HG03442 (cell line): ENCODE measurements at regions not wholly inside any gene's neighbourhood (a gene's known extent, or its start where the extent isn't known, plus 50 kb on each side); places are given as distances from the start of the nearest gene placed in this dataset.

Experiments used
- ATAC-seq: cut with Tn5 transposase; IDR thresholded peaks from one replicate; pipeline ENCODE4 v1.9.1; 2021; ENCODE audit warnings: mild to moderate bottlenecking, moderate library complexity; ENCODE audit not compliant: unreplicated experiment

DNA sequence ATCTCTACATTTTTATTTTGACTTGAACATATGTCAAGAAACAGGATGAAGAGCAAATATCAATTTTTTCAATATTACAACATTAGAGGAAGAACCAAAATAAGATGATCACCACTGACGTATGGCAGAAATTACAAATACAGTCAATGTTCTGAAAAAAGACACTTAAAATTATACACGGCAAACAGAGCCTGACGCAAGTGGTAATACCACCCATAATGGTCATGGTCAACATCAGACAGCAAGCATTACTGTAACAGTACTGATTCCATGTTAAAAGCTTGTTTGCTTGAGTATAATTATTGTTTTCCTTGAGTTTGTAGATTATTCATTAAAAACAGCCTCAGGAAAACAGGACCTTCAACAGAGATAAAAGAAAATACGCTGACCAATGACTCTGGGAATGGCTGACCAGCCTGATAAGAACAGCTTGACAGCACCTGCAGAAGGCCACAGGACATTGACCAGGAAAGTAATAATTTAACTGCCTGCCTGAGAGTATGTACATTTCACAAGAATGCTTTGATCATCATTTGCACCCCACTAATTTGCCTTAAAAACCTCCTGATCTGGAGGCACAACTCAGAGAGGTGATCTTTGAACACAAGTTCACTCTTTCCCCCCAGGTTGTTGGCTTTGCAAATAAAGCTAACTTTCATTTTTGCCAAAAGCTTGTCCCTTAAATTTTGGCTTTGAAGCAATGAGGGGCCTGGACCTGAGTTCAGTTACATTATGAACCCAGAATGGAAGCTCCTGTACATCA lies 187.3 kb downstream of the IPO8 start:
- ATAC-seq = no peak

DNA sequence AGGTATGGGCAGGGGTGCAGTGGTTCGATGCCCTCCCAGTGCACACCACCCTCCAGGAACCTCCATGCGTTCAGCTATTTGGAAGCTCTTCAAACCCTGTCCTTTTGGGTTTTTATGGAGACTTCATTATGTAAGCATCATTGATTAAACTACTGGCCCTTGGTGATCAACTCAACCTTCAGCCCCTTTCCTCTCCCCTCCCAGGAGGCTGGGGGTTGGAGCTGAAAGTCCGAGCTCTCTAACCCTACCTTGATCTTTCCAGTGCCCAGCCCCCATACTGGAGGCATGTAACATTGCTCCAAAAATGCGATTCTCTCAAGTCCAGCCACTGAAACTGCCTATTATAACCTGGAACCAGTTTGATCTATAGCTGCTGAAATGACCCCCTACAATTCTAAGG lies 188.1 kb downstream of the IPO8 start:
- no peak for ATAC-seq

DNA sequence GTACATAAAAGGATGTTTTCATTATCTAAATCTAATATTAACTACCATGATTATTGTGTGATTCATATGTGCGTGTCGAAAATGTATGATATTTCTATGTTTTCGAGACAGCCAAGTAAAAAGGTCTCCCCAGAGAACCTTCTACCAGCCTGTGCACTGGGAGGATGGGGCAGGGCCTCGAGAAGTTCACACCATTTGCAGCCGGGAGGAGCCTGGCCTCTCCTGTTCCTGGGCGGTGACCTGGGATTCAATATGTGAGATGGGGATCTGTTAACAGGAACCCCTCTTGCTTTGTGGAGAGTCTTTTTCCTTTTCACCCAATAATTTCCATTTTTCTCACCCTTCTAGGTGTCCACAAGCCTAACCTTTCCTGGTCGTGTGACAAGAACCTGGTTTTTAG lies 189.3 kb downstream of the IPO8 start:
- ATAC-seq = no peak

DNA sequence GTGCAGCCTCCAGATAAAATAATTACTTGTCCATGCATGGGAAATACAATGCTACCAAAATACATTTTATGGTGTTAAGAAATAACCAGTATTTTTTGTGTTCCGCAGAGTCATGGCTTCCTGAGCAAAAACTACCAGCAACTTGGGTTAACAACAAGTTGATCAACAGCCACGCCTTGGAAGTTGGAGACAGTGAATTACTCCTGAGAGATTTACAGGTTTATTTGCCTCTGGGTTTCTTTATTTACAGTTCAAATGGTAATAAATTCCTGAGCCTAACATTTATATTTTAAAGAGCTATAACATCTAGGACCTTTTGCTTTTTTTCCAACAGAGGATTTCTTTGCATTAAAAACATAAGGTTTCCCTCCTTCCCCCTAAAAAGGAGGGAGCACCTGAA lies 194.0 kb downstream of the IPO8 start:
- no peak for ATAC-seq

DNA sequence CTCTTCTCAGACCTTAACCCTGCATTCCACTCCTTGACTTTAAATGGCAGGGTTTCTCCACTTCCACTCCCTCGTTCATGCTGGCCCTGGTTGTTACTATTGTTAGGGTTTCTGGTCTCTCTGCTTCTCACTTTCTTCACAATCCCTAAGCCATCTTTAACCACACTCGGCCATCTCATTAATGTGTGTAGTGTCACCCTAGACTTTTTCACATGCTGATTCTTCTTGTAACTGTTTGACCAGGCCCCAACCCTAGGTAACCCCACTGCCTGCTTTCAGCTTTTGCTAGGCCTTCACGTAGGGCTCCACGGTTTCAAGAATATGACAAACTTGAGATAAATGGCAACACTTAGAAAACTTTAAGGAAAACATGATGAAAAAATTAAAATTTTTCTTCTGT lies 195.1 kb downstream of the IPO8 start:
- ATAC-seq = no peak

DNA sequence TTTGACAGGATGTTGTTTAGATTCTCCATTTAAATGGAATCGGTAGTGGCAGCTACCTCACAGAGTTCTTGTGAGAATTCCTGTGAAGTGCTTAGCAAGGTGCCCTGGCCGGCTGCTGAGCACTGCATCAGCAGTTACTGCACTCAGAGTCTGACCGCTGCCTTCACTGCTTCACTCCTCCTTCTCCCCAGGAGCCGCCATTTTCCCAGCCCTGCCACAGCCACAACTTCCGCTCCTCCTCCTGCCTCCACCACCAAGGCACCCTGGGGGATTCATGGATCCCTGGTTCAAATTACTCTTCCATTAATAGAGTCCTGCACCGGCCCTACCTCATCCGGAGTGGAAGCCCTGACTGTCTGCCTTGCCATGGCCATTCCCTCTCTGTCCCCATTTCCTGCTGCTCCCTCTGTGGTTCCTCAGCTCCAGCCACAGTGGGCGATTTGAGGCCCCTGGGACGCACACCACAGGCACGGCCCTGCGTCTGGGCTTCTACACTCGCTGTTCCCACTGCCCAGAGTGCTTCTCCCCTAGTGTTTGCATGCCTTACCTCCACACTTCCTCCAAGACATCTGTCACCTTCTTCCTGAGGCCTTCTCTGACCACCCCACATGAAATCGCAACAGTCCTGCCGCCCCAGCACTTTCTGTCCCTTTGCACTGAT lies 210.3 kb downstream of the IPO8 start:
- no peak for ATAC-seq

DNA sequence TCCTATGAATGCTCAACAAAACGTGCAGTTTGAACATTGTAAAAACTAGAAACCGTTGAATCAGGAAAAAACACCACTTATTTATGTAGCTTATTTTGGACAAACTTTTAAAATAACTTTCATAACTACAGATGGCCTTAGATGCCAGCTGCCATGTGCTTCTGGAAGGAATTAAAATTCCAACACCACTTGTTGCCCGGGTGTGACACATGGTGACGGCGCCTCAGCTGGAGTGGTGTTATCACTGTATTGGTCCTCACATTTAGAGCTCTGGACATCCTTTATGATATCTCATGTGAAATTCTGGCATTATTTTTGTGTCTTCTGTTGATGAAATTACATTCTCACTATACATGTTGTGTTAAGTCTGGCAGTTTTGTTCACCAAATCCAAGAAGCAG lies 211.0 kb downstream of the IPO8 start:
- no peak for ATAC-seq

DNA sequence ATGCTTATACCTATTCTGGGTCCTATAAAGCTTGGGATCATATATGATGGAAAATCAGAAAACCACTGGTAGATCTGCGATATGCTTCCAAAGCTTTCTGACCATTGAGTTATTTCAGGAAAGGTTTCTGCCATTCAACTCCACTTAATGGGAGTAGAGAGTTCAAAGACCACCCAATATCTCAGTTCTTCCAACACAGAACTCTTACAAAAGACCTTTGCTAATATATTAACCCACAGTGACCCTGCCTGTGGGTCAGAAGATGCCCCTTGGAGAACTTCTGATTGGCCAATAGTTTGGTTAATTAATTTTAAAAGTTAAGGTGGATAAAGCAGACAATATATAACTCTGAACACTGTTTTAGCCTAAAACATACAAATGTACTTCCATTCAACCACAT lies 213.0 kb downstream of the IPO8 start:
- no peak for ATAC-seq

DNA sequence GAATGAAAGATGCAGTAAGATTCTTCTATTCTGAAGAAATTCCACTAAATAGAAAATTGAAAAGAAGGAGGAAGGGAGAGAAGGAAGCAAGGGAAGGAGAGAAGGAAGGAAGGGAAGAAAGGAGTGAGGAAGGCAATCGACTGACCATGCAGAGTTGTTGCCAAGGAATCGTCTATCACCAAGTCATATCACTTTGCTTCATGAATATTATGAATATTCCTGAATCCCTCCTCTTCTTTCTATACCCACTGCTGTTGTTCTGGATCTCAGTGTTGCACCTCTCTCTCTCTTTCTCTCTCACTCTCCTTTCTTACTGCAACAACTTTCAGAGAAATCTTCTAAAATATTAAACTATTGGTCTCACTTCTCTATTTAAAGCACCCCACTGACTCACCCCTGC lies 222.4 kb downstream of the IPO8 start:
- no peak for ATAC-seq

DNA sequence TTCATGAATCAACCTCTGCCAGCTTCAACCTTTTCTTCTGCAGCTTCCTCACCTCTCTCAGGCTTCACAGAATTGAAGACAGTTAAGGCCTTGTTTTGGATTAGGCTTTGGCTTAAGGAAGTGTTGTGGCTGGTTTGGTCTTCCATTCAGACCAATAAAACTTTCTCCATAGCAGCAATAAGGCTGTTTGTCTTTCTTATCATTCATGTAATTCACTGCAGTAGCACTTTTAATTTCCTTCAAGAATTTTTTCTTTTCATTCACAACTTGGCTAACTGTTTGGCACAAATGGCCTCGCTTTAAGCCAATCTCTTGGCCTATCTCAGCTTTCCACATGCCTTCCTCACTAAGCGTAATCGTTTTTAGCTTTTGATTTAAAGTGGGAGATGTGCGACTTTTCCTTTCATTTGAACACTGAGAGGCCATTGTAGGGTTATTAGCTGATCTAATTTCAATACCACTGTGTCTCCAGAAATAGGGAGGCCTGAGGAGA lies 229.5 kb downstream of the IPO8 start:
- no peak for ATAC-seq

DNA sequence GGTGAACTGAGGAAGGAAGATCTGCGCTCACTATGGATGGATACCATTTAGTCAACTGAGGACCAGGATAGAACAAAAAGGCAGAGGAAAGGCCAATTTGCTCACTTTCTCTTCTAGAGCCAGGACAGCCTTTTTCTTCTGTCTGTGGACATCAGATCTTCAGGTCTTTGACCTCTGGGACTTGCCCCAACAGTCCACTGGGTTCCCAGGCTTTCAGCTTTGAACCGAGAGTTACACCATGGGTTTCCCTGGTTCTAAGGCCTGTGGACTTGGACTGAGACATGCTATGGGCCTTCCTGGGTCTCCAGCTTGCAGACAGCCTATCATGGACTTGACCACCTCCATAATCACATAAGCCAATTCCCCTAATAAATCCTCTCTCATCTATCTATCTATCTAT lies 232.0 kb downstream of the IPO8 start:
- ATAC-seq = no peak

DNA sequence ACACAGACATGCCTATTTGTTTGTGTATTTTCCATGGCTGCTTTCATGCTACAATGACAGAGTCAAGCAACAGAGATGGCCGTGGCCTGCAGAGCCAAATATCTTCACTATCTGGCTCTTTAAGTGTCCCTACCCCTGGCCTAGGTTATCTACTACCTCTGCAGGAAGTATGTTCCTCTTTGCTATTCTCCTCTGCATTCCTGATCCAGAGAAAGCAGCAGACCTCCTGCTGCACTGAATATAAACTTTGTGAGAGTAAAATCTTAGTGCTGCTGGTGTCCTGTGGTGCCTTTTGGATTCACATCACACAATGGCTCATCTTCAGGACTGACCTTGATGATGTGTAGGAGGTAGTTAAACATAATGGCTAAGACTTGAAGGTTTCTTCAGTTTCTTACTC lies 233.4 kb downstream of the IPO8 start:
- ATAC-seq = no peak

DNA sequence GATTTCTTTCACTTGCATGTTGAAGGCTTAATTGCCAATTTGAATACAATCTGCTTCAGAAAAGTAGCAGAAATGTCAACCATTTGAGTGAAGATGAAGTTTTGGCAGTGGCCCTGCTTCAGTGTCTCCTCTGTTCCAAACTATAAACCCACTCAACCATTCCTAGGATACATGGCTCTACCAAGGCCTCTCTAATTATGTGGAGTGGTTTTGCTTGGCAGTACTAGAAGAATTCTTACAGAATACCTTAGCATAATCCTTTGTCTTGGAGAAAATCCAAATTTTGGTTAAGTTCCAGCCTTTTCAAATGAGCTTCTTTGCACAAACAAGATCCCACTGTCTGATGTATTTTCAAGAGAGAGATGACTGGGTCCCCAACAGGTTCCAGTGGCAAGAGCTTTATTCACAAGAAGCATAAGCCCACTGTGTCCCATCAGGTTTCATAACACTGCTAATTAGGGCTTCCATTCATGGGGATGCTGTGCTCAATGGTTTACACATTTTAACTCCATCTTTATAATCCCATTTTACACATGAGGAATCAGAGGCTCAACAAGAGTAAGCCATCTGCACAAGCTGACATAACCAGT lies 234.5 kb downstream of the IPO8 start:
- ATAC-seq = no peak

DNA sequence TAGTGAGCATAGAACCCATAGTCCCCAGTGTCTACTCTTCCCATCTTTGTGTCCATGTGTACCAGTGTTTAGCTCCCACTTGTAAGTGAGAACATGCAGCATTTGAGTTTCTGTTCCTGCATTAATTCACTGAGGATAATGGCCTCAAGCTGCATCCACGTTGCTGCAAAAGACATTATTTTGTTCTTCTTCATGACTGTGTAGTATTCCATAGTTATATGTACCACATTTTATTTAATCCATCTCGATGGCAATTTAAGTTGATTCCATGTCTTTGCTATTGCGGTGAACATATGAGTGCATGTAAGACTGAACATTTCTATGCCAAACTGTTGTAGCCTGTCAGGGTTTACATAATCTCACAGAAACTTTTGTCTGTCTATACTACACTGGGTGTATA lies 237.2 kb downstream of the IPO8 start:
- no peak for ATAC-seq

DNA sequence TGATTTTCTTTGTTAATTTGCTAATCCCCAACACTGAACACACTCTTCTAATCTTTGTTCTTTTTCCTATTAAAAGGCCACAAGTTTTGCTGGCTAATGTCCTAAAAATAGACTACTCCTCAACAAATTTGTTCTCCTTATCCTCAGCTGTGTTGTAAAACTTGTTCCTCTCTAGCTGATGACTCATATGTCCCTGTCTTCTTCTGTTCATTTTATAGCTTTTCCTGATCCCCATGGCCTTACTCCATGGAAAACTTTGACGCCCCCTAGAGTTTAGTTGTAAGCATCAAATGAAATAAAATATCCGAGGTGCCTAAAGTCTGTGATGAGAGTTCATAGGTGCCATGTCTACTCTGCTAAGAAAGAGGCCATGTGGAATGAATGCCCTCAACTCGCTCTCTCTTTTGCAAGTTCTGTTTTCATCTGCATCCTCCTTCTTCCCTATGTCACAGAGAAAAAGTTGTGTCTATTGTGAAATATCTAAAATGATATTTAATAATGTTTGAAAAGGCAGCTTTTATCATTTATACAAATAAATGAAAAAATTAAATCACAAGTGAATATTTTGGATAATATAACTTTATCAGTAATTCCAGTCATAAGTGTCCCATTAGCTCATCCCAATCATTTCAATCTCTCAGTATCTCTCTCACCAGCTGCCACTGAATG lies 237.9 kb downstream of the IPO8 start:
- ATAC-seq = no peak

DNA sequence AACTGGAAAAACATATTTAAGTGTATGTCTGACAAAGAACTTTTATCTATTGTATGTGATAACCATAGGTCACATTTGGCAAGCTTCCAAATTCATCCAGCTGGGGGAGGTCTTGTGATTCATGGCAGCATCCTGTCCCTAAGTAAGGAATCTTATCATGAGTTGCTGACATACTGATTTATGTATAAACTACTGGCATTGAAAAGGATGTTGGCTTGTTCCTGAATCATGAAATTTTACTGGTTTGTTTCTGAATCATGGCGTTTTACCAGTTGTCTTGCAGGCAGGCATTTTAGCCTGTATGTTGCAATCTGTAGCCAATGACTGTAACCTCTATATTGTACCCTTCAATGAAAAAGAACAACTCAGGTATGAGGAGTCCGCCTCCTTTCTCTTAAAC lies 244.8 kb downstream of the IPO8 start:
- ATAC-seq = no peak

DNA sequence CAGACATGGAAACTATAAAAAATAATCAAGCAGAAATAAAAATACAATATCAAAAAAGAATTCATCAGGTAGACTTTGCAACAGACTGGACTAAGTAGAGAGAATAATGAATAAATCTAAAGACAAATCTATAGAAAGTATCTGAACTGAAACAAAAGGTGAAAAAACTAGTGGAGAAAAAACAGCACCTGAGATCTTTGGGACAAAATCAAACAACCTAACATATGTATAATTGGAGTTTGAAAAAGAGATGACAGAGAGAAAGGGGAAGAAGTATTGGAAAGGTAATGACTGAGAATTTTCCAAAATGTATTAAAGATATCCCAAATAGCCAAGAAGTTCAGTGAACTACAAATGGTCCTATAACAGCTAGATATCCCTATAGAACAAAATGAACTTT lies 245.4 kb downstream of the IPO8 start:
- ATAC-seq = no peak

DNA sequence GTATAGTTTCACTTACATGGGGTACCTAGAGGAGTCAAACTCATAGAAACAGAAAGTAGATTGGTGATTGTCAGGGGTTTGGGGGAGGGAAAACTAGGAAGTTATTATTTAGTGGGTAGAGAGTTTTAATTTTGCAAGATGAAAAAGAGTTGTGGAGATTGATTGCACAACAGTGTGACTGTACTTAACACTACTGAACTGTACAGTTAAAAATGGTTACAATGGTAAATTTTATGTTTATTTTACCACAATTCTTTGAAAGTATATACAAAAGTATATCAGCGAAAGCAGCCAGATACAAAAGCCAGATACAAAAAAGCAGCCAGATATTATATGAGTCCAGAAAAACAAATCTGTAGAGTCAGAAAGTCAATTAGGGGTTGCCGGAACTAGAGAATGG lies 247.6 kb downstream of the IPO8 start:
- ATAC-seq = no peak

DNA sequence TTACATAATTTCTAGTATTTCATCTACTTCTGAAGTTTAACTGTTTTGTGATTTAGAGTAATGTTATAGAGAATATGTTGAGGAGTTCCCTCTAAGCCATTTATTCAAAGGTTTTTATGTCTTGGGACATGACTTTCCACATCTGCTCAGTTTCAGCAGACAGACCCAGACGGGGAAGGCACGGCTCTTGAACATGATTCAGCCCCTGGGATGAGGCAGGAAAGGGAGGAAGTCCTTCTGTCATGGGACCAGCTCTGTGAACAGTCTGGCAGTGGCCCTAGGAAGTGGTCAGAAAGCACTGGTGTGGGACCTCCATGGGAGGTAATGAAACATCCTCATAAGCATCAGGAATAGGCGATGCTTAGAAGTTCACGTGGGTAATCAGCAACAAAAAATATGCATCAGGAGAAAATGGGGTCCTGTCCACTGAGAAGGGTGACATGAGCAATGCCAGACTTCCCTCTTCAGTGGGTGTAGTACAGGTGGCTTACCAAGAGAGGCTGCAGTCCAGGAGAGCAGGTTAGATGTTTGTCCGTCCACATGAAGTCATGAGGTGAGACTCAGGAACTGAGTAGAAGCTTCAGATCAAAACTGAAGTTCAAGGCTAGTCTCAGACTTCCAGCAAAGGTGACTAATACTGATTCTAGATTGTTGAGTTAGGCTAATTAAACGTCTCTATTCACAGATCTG lies 248.5 kb downstream of the IPO8 start:
- ATAC-seq = no peak

DNA sequence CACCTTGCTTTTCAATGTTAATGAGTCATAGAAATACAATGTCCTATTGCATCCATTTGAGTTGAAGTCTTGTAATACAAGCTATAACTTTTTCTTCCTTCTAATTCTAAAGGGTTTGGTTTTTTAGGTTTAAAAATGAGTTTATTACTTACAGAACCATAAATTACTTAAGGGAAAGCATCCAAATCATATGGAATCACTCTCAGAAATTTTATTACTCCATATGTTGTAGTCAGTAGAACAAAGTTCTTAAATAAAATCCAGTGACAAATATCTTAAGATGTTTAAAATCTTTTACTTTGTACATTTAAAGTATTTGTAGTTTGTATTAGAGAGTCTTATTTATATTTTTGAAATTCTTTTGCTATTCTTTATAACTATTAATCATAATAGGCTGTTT lies 253.2 kb downstream of the IPO8 start:
- ATAC-seq = no peak
